NCI-H2081 (cell line): ENCODE measurements at regions not wholly inside any gene's neighbourhood (a gene's known extent, or its start where the extent isn't known, plus 50 kb on each side); places are given as distances from the start of the nearest gene placed in this dataset.

Experiments
- DNase-seq, 2 experiments: peaks; one replicate each; lab custom pipeline; 2025; lab: John Stamatoyannopoulos, UW

DNA sequence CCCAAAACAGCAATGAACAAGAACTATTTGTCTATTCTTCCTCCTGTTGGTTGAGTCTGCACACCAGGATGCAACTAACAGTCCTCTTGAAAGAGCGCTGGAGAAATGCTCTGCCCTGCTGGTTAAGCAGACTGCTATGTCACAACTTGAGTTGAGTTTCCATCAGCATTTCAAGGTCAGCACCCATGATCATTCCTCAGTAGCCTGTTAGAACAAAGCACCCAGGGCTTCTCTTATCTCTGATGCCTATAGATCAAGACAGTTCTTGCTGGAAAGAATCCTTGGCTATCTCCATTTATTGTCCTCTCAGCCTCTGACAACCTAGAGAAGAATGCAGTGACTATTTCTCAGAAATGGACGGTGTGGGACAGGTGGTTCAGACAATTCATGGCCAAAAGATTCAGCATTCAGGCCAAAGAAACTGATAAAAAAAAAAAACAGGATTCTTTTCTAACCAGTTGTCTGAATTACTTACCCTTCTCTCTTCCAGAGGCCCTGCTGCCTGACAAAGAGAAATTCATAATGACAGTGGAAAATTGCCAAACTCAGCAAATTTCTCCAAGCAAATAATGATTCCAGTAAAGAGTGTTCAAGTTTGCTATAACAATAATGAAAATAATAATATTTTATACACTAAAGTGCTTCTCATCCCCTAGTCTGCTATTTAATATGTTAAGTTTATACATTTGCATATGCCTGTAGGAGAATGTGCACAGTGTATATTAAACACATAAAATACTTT, 306.7 kb downstream of the EMP1 start:
- DNase-seq: no peak

DNA sequence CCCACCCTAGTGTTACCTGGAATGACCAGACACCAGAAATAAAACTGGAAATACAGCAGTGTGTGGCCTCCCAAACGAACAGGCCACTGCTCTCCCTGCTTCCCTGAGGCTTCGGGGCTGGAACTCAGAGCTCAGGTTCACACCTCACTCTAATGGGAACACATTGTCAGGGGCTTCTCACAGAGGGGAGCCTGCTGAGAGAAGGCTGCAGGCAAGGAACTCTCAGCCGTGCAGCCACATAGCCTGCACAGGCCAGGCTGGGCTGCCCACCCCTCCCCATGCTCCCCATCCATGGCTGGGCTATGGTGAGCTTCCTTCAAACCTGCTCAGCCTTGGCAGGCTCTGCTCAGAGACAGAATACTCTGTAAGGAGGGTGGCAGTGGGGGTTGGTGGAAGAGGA, 302.5 kb downstream of the EMP1 start:
- no peak for DNase-seq

DNA sequence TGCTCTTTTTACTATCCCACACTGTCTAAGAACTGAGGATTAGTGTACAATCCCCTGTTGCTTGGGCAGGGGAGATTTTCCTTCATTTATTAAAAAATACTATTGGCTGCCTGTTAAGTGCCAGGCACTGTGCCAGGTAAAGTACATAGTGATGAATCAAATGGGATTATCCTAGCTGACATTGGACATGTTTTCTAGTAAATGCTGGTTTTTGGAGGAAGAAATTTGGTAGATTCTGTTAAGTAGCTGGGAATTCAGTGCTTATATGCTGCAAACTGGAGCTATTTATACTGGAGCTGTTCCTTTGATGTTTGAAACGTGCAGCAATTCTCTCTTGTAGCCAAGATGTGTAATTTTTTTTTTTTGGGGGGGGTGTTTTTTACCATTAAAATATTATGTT, 299.6 kb downstream of the EMP1 start:
- DNase-seq: no peak

DNA sequence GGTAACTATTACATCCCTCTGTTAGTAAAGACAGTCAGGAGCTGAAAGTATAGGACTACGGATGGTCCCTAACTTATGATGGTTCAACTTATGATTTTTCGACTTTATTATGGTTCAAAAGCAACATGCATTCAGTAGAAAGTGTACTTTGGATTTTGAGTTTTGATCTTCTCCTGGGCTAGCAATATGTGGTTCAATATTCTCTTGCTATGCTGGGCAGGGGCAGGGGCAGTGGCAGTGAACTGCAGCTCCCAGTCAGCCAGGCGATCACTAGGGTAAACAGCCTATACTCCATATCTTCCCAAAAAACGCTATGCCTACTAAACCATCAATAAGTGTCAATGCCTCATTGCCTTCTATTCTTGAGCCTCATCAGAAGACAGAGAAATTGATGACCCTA, 292.7 kb downstream of the EMP1 start:
- DNase-seq: no peak

DNA sequence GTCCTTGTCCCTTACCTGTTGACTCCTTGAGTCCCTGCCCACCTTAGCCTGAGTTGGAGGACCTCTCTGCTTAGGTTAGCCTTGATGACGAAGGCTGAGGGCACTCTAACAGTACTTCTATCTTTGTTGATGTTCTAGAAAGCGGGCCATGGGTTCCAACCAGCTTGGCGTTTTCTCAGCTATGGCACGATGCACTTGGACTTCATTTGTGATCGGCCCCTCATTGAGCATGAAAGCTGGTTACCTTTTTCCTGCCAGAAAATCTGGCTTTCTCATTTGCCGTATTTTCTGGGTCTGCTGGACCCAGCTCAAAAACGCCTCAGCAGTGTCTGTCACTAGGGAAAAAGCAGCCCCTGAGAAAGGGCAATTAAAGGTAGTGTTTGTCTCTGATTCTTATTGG, 290.8 kb downstream of the EMP1 start:
- no peak for DNase-seq

DNA sequence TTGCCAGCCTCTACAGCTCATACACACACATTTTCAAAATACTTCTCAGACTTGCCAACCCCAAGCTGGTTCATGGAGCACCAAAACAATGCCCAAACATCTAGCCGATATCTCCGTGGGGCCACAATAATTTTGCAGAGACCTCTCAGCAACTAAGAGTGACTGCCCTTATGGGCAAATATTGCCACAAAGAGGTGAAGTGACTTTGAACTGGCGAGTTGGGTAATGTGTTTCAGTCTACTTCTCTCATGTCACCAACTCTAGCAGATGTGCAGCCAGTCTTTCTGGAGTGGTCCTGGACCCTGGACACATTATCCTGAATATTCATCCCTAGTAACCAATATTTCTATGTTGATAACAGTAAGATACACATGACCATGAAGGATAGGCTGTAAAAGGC, 290.3 kb downstream of the EMP1 start:
- no peak for DNase-seq

DNA sequence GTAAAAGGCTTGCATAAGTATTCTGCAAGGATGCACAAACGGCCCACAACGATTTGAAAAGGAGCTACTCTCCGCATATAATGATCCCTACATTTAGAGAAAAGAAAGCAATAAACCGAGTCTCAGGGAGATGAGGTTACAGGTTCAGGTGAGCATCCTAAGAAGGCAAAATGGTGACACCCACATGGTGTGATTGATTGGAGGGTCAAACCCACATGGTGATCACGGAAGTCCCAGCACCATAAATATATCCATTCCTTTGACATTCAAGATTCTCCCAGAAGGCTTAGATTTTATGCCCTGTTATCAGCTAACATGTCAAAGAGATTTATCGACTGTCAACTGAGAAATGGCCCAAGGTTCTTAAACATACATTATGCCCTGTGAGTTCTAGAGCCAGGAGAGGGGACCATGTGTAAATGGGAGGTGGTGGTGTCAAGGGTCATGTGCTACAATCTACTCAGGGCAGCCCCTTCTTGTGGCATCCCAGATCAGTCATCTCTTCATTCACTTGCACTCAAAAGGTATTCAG, 282.2 kb downstream of the EMP1 start:
- DNase-seq: no peak

DNA sequence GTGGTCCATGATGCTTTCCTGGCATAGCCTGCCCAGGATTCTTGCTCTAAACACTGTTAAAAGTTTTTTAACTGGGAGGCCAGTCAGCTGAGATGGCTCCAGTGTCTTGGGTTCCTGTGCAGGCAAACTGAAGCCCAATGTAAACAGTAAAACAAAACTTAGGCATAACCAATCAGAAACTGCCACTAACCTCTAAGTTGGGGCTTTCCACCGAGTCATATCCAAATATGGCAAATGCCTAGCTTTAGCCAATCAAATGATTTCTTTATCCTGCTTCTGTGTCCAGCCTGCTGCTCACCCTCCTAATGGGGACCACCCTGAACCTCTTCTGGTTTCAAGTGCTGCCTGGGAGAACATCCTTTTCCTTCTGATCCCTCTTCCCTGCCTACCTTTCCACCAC, 277.9 kb downstream of the EMP1 start:
- no peak for DNase-seq

DNA sequence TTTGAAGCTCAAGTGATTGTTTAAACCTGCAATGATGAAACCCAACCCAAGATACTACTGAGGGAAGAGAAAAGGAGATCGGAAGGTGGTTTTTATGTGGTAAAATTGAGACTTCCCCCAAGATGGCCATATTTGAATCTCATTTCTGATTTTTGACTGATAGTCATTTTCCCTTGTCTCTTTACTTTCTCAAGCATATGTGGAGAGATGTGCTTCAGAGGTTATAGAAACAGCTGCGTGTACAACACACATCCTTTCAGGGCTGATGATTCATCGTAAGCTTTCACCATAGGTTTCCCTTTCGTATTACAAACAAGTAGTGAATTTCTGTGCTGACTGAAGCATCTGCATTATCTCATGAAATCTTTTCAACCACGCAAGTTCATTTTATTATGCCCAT, 276.2 kb downstream of the EMP1 start:
- no peak for DNase-seq

DNA sequence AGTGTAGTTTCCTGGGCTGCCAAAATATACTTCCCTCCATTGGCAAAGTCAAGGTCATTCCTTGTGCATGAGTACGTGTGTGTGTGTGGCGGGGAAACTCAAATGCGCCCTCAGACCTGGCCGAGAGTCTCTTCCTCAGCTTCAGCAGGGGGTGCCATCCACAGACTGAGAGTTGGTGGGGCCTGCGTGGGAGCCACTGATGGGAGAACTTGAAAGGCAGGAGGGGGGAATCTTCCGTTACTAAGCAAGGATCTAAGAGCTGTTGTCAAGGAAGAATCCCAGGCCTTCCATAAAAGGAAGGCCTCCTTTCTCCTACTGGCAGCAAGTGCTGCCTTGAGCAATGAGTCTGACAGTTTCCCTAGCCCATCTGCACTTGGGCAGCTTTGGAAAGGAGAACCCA, 274.9 kb downstream of the EMP1 start:
- no peak for DNase-seq

DNA sequence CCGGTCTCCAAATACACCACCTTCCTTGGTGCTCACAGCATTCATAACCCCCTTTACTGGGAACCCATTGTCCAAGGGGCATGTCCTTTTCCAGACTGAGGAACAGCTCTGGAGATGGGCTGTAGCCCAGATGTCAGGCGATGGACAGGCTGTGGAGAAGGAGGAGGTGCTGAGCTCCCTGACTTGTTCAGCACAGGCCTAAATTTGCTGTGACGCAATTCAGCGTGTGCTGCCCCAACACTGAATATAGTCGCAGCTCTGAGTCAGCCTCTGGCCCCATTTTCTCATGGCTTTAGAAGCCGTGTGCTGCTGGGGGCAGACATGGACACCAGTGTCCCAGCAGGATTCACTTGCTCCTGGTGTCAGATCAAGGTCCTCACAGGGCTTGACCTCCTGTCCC, 269.1 kb downstream of the EMP1 start:
- no peak for DNase-seq

DNA sequence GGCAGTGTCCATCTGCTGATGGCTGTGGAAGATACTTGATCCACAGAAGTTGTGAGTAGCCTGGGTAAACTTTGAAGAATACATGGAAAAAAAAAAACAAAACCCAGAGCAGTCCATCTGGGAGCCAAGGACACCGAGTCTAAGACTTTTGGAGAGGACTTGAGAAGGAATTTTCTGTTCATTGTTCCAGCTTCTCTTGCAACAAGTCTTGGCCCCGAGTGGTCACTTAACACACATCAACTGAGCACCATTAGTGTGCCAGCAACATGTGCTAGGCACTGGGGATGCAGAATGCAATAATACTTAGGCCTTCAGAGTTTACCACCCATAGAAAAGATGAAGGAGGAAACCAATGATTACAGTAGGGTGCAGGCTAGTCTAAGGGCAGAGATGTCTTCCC, 266.7 kb downstream of the EMP1 start:
- no peak for DNase-seq

DNA sequence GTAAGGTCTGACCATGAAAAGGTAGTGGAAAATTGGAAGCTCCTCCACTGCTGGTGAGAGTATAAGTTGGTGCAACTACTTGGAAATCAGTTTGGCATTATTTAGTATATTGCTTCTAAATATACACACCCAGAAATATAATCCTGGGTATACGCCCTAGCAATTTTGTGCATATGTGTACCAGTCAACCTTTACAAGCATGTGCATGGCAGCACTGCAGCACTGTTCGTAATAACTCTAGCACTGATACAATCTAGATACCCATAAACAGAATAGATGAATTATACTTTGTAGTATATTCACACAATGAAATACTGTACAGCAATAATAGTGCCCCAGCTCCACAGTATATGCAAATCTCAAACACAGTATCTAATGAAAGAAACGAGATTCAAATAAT, 265.9 kb downstream of the EMP1 start:
- no peak for DNase-seq

DNA sequence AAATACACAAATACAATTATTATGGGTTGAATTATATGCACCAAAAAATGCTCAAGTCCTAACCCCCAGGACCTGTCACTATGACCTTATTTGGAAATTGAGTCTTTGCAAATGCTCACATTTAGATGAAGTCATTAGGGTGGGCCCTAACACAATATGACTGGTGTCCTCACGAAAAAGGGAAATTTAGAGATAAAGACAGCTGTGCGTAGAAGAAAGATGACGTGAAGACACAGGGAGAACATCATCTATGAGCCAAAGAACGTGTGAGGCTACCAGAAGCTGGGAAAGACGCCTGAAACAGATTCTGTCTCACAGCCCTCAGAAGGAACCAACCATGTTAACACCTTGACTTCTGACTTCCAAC, 259.2 kb downstream of the EMP1 start:
- no peak for DNase-seq

DNA sequence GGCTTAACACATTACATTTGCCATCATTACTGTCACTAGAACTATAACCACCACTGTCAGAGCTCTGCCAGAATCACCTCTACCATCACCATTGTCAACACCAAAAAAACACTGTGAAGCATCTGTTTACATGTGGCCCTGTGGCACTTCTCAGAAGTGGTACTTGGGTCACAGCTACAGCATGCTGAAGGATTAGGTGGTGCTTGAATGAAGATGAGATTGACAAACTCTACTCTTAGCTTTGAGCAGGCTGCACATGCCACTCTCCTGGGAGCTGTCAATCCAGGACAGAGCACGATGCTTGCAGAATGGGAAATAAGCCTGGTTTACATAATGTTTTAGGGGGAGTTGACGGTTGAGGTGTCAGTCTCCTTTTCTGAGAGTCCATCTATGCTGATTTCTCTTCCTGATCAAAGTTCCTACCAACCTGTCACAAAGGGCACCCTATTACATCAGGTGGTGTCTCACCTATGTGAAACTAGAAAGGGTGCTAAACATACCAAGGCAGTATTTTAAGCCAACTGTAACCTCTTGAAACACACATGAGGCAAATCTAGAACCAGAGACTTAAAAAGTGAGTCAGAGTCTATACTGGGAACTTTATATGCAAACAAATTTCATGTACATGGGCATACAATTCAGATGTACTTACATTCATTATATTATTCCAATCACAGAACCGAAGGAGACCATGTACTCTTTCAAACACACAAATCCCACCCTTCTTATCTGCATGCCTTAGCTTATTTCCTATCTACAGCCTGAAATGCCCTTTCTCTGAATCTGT, 258.7 kb downstream of the EMP1 start:
- no peak for DNase-seq

DNA sequence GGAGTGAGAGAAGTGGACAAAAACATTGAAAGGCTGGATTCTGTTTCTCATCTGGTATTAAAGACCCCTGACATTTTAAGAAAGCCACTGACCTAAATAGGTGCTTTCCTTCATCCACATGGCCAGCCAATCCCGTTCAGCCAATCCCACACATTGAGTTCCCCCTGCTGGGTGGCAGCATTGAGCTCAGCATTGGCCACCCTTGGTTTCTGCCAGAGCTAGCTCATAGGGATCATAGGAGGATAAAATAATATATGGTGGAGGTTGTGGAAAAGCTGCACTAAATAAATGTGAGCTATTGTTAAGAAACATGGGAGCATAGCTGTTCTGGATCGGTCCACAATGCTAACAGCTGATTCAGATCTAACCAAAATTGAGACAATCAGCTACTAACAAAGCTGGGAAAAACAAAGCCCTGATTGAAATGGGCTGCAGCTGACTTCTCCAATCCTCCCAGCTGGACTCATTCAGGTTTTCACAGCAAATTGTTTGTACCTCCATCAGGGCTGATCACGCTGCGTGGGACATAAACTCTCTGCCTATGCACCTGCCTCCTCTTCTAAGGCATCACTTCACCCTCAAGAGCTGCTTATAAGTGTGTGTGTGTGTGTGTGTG, 256.5 kb downstream of the EMP1 start:
- DNase-seq: no peak

DNA sequence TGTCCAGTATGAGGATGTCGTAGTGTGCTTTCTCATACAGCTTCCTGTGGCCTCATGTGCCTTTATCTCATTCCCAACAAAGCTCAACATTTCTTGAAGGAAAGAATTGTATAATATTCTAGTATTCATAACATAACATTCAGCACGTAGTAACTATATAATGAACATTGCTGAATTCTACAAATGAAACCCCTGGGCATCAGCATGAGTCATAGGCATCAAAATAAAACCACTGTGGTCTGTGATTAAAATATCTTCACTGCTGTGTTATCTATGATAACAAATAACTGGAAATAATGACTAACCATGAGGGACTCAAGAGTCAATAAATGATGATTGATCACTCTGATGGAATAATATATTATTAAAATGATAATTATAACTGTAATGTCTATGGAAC, 255.2 kb downstream of the EMP1 start:
- DNase-seq: no peak

DNA sequence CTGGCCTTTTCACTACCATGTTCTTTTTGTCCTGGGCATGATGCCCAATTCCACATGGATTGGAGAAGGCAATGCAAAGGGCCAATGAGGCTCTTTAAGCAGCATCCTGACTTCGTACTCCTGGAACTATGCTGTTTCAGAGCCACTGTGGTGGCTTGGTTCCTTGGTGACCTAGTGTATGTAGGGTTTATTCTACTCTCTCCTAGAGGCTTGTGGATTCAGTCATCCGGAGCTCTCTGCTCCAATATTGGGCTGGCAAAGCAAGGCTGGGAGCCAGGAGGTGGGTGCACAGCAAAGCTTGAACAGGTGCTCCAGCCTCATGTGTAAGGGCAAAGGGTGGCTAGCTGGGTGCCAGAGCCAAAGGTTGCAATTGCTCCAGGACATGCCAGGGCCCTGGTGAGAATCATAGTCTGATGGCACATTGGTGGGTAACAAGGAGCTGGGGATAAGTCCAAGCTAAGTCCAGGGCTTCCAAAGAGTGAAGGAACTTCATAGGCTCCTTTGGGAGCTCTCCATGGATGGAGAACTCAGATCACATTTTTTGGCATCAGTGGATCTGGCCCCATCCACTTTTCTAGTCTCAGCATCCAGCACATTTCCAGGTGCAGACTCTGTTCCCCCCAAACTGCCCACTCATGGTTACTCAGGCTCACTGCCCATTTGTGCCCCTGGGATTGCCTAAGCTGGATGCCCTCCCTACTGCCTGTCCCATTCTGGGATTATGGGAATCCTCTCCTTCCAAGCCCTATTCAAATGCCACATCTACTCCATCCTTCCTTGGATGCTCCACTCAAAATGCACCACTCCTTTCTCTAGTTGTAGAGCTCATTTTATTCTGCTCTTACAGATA, 253.9 kb downstream of the EMP1 start:
- DNase-seq: no peak

DNA sequence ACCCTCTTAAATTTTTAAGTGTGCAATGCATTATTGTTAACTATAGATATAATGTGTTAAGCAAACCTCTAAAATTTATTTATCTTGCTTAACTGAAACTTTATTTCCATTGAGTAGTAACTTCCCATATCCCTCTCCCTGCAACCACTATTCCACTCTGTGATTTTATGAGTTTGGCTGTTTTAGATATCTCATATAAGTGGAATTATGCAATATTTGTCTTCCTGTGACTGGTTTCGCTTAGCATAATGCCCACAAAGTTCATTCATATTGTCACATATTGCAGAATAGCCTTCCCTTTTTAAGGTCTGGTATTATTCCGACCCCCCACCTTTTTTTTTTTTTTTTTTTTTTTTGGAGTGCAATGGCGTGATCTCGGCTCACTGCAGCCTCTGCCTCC, 247.6 kb downstream of the EMP1 start:
- DNase-seq: no peak

DNA sequence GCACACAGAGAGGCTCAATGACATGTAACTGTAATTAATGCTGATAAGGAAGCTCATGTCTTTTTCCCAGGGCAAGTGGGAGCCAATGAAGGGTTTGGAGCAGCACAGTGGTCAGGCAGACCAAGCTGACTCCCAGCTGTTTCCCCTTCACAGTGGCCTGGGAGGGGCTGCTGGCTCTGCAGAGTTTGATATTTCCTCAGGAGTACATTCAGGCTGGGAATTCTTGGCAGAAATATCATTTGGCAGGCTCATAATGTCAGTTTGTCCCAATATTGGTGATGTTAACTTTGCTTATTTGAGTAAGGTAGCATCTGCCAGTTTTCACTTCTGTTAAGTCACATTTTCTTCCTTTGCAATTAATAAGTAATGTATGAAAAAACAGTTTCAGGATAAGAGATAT, 247.0 kb downstream of the EMP1 start:
- no peak for DNase-seq

DNA sequence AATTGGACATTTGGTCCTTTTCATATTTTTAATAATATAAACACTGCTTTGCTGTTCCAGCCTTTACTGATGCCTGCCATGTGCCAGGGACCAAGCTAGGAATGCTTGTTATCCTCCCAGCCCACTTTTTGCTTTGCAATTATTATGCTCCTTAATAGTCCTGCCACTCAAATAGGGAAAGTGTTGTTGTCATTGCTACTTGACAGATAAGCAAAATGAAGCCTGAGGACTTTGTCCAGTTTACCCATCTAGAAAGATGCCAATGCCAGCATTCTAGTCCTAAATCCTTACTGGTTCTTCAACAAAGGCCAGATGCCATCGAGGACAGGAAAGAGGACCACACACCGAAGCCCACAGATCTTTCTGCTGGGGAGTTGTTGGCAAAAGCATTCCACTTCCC, 246.5 kb downstream of the EMP1 start:
- DNase-seq: no peak

DNA sequence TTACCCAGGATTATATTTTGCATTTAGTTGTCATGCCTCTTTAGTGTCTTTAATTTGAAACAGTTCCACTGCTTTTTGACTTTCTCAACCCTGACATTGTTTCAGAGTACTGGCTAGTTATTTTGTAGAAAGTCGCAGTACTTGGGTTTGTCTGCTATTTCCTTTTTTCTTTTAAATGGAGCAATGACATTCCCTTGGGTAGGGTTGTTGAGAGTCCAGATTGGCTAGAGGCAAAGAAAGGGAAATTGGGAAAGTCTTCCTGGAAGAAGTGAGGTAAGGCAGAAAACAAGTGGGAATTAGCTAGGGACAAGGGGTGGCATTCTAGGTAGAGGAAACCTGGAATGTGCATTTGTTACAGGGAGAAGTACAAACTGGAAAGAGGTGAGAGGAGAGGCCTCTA, 245.9 kb downstream of the EMP1 start:
- DNase-seq: no peak
